SK-N-MC (cell line): ENCODE measurements at regions not wholly inside any gene's neighbourhood (a gene's known extent, or its start where the extent isn't known, plus 50 kb on each side); places are given as distances from the start of the nearest gene placed in this dataset.

Experiments
- EZH2 ChIP-seq: fragments of 200-600 bp; sonication (generic); IDR thresholded peaks from one replicate; pipeline ENCODE4 v1.6.1; 2017; ENCODE audit warnings: antibody characterized with exemption
- FOXP2 ChIP-seq: optimal IDR thresholded peaks from 2 replicates; pipeline ENCODE3; 2011; ENCODE audit warnings: mild to moderate bottlenecking, moderate library complexity; ENCODE audit not compliant: insufficient read depth; ENCODE audit errors: extremely low read length, control extremely low read depth
- POLR2AphosphoS5 ChIP-seq: IDR thresholded peaks from 2 replicates; pipeline ENCODE4 v1.6.1; 2012; ENCODE audit warnings: mild to moderate bottlenecking, low read depth, low read length, borderline replicate concordance

- TF ChIP-seq POLR2AphosphoS5 (no peak), EZH2 (no peak), FOXP2 (no peak)
Observed at GRCh38 chr17:77458202-77459017, 317.6 kb downstream of the SEC14L1 start.
